C1 segment of cervical spinal cord (tissue), 14 donors: ENCODE measurements at regions not wholly inside any gene's neighbourhood (a gene's known extent, or its start where the extent isn't known, plus 50 kb on each side); places are given as distances from the start of the nearest gene placed in this dataset.
"Not testable (repeated sequence)": the region's sequence is repeated elsewhere in the genome, so short reads cannot be mapped to it uniquely, and the experiment has no call there.

Experiments
- DNase-seq, 14 donors: peaks; one replicate each; lab custom pipeline; 2025; lab: John Stamatoyannopoulos, UW

DNA sequence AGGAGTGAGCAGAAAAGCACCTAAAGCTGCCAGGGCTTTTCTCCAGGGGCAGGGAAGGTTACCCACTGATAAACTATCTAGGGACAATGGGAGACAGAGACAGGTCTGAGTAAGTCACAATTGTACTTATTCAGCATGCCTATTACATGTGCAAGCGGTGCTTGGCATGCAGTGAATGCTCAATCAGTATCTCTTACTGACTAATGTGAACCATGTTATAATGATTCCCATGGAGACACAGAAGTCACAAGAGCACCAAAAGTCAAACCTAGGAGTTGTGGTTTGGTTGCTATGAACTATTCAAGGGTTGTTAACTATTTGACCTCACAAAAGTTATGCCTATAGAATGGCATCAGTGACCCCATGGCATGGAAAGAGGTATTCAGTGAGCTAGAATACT lies 50.0 kb upstream of the RASGRP1 start:
- DNase-seq, result no peak

DNA sequence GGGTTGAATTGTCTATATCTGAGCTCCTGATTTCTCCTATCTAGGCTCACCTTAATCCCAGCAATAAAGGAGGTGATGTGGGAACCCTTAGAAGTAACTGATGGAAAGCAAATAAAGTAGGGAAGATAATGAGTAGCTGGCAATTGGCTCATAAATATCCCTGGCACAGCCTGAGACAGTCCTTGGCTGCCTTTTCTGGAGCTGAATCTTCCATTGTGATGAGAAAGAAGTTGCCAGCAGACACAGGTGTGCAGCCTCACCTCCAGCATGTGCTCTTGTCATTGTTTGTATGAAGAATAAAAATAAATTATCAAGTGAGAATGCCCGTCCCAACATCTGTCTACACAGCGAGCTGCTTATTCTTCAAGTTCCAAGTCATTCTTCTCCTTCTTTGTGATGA lies 53.2 kb upstream of the RASGRP1 start:
- peak in 1 of 14 donors; percentile 73 for DNase-seq

DNA sequence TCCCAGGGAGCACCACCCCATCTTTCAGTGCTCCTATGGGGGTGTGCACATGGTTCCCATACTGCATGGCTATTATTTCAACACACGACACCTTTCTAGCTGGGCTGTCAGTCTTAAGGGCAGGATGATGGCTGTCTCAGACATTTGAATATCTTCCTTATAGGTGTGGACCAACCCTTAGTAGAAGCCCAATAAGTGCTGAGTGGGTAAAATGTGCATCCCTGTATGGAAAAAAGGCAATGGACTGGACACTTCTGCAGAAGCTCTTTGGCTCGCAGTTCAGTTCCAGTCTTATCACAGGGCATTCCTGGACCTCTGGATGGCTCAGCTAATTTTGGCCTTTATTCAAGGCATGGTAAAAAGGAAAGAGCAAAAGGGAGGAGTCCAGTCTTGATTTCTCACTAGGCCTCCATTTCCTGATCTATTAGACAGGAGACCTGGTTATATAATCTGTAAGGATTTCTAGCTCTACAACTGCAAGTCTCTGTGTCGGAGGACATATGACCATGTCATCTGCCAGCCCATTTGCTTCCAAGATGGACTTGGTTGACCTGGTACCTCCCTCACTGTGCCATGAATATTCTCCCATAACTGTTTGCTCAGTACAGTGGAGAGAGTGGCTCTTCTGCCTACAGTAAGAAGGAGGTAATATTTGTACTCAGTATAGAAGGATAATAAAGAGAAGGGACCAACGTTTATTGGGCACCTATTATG lies 53.8 kb upstream of the RASGRP1 start:
- DNase-seq, result peak in 1 of 14 donors; percentile 85

DNA sequence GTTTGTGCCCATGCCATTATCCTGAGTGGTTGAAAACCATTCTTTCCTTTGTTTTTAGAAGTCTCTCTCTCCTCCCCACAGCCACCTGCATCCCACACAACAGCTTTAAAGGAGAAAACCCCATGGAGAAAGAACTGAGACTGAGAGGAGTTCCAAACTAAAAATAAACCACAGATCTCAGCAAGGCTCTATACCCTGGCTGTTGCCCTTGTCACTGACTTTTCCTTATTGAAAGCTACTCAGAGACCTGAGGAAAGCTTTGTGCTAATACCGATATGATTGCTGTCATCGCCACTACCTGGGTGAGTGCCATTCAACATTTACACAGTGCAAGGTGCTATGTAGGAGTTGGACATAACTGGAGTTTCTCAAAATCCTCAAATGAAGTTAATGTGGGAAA lies 55.5 kb upstream of the RASGRP1 start:
- DNase-seq, result peak in 1 of 14 donors; percentile 72

DNA sequence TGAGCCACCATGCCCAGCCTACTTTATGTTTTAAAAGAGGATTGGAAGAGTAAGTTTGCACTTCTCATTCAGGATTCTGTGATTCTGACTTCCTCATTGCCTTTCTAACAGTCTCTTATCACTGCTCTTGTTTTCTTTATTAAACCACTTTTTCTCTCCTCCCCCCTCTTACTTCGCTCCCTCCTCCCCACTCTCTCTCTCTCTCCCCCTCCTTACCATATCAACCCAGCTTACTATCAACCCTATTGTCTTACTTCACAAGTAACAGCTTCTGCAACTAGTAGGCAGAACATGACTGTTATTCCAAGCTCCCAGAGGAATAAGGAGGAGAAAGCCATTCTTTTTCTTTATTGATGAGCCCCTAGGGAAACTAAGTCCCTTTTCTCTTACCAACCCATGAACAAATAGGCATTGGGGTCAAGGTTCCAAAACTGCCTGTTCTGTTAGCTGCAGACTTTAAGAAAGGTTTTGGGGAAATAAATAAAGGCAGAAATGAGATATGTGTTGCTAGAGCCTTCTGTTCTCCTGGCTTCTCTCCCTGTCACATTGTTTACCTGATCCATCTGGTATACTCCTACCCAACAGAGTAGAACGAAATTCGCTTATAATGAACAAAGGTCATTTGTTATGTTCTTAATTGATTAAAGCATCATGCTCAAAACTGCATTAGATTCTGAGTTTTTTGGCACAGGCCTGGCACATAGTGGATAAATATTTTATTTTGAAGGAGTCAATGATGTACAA lies 56.4 kb upstream of the RASGRP1 start:
- peak in 1 of 14 donors; percentile 86 for DNase-seq

DNA sequence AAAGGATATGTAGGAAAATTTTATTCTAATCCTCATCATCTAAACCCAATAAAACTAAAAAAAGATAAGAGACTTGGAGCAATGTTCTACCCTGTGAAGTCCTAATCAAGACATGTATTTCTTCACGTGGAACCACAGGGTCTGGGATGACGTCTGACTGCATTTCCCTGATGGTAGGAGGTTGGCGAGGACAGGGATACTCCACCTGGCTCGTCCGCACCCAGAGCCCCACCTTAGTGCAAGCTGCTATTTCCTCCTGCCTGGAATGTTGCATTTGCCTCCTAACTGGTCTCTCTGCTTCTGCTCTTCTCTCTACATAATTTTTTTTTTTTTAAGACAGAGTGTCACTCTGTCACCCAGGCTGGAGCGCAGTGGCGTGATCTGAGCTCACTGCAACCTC lies 57.7 kb upstream of the RASGRP1 start:
- DNase-seq, result peak in 1 of 14 donors; percentile 30

DNA sequence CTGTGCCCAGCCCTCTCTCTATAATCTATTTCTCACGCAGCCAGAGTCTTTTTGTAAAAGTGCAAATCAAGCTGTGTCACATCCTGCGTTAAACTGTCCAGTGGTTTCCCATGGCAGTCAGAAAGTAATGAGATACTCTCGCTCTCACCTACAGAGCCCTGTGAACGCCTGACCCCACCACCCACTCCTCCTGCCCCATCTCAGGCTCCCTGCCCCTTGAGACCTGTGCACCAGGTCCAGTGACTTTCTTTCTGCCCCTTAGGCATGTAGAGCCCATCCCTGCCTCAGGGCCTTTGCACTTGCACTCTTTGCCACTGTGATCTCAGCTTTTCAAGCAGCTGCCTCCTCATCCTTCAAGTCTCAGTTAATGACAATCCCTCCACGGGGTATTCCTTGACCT lies 58.3 kb upstream of the RASGRP1 start:
- no peak for DNase-seq

DNA sequence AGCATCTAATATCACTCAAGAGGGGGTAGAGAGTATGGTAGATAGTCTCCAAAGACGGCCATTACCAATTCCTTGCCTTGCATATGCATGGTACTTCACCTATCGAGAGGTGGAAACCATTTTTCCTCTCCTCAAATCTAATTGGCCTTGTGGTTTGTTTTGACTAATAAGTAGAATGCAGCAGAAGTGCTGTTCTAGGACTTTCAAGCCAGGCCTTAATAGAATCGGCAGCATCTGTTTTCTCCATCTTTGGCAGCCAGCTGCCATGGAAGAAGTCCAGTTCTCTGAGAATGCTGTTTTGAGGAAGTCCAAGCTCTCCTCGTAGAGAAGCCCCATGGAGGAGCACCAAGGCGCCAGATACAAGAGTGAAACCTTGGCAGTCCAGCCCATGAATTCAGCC lies 59.1 kb upstream of the RASGRP1 start:
- no peak for DNase-seq

DNA sequence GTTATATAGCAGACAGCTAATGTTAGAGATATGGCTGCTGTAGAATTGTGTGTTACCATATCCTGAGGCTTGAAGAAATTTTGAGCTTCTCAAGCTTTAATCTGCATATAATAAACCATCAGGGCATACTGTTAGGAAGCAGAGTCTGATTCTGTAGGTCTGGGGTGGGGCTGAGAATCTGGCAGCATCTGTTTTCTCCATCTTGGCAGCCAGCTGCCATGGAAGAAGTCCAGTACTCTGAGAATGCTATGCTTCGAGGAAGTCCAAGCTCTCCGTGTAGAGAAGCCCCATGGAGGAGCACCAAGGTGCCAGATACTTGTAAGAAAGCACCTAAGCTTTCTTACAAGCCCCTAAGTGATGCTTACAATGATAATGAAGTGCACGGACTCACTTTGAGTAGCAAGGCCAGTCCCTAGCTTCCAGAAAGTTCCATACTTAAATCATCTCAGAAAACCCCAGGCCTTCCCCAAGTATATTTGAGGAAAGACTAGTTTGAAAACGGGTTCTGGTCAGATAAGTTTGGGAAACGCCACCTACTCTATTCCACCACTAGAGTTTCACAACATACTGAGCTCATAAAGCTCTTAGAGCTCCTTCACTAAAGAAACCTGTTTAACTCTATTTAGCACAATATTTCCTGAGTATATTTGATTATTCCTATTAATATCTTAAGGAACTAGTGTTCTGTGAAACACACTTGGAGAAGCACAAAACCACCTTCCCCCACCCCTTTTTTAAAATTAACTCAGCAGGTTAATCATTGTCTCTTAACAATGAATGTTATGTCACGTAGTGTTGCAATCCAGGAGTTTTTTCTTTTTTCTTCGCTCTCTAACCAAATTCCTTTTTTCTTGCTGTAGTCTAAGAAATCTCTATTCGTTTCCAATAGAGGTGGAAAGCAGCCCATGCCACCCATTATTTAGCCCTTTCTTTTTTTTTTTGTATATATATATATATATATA lies 59.9 kb upstream of the RASGRP1 start:
- no peak for DNase-seq

DNA sequence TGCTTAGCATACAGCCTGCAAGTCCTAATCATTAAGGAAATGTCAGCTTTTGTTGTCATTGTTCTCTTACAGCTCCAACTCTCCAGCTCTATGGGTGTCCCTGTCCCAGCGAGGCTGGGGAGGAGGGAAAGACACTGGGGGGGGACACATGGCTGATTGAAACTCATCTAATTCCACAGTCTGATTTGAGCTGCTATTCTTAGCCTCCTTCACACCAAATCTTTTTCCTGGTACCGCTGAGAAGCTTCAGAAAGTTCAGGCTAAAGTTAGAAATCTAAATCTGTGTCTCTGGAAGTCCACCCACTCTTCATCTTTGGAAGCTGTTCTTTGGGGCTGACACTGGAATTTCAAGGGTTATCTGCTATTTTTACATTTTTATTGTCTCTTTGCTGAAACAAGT lies 61.3 kb upstream of the RASGRP1 start:
- DNase-seq, result no peak

DNA sequence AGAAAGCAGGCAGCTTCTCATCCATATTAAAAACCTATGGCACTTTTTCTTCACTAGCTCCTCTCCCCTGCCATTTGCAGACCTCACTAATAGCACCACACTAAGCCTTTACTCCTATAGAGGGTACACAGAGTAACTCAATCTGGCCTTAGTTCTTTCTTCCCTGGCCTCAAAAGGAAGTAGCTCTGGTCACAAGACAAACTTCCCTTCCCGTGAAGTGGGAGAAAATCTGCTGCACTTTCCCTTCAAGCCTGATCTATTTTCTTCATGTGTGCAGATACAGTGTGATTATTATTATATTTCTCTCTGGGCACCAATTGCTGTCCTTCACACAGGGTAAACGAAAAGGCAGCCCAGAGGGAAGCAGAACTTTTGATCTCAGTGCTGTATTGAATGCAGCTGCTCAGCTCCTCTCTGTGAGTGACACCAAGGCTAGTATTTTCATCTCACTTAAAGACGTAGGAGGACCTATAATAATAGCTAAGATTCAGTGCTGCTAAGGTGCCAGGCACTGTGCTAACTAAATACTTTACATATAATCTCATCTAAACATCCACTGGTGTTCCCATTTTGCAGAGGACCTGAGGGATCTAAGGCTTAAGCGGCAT lies 61.9 kb upstream of the RASGRP1 start:
- DNase-seq, result peak in 2 of 14 donors; percentile 4 to 10

DNA sequence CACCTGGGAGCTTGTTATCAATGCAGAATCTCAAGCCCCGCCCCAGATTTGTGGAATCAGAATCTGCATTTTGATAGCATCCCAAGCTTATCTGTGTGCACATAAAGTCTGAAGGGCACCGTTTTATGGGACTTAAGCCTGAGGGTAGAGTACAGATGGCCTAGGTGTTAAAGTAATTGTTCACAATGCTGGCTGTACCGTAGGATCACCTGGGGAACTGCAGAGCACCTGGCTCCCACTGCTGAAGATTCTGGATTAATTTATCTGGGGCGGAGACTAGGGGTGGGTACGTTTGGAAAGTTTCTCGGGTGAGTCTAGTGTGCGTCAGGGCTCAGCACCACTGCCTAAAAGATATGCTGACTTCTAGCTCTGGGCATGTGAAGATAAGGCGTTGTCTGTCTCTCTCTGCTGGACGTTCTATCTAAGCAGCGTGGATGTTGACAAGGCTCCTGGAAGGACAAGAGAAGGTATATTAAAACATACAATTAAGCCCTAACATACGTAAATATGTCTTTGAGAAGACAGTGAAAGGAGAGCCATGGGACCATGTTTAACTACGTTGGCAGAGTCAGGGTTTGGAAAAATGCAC lies 63.2 kb upstream of the RASGRP1 start:
- DNase-seq, result peak in 1 of 14 donors; percentile 63

DNA sequence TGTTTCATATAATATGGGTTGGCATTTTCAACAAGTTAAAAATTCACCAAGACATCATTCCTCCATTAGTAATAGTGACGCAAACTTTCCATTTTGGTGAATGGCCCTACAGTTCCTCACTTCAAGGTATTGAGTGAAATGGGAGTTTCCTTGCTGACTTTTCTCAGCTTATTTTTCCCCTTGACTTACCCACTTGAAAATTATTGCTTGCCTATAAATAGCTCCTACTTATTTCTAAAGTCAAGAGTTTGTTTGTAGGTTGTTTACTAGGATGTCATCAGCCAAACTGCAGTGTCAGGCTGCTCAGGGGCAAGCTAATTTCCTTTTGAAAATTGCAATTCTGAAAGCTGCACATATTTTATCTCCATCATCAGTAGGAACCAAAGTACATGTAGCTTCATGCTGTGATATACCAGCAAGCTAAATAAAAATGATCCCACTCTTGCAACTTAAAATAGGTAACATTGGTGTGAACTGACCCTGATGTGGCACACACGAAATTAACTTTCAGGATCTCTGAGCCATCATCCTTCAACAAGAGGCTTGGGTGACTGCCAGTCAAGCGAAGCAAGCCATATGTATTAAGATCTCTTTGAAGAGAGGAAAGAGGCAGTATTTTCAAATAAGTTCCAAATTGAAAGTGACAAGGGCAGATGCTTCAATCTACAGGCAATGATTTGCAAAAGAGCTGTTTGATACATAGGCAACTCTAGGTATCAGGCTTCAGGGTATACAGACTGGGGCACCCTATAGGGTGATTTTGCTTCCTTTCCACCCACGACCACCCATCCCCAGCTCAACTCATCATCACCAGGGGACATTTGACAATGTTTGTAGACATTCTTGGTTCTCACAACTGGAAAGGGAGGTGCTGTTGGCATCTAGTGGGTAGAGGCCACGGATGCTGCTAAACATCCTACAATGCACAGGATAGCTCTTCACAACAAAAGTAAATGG lies 66.8 kb upstream of the RASGRP1 start:
- DNase-seq, result no peak

DNA sequence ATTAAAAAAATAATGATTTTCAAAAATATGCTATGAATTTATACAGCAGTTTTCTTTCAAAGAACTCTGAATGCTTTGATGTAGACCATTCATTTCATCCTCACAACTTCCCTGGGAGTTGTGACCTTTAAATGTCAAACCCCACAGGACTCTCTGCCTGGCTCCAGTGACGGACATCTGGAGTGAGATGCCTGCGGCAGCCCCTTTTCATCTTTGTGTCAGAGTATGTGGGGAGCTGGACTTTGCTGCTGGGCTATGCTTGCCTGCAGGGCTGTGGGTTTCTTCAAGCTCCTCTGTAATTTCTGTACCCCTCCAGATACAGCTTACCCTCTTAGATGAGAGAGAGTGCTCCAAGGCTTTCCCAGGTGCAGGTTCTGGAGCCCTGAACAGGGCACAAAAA lies 70.6 kb upstream of the RASGRP1 start:
- no peak for DNase-seq

DNA sequence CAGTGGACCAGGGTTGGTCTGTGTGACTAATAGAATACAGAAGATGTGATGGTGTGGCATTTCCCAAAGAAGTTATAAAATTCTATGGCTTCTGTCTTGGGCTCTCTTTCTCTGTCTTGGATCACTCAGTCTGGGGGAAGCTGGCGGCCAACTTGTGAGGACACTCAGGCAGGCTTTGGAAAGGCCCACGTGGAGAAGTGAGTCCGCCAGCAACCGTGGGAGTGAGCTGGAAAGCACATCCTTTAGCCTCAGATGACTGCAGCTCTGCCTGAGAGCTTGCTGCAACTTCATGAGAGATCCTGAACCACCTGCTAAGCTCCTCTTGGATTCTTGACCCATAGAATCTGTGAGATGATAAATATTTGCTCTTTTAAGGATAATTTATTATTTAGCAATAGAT lies 72.0 kb upstream of the RASGRP1 start:
- DNase-seq, result no peak

DNA sequence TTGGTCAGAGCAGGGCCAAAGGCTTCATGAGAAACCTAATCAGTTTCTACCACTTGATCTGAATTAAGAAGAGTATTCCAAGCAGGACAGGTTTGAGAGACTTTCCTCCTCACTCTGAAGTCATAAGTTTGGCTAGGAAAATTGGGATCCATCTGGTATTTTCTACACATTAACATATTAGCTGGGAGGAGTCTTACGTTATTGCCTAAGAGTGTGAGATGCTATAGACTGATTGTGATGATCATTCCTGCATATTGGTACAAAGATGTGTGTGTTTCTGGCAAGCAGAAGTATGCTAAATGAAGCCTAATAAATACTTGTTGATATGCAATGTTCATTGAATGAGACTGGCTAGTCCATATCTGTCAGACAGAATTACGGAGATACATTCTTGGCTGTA lies 73.5 kb upstream of the RASGRP1 start:
- no peak for DNase-seq

DNA sequence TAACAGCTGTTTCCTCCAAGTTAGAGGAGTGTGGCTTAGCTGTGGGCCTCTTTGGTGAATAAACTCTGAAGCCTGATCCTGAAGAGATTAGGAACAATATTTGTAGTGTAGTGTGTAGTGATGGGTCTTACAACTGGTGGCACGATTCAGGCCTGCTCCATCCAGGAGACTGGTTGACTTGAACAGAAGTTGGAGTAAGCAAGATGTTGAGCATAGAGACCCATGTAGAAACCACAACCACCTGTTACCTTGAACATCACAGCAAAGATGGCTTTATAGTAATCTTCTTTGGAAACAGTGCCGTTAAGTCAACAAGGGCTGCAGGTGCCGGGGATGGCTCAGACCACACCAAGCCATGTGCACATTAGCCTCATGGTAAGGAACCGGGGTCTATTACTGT lies 74.2 kb upstream of the RASGRP1 start:
- DNase-seq, result no peak

DNA sequence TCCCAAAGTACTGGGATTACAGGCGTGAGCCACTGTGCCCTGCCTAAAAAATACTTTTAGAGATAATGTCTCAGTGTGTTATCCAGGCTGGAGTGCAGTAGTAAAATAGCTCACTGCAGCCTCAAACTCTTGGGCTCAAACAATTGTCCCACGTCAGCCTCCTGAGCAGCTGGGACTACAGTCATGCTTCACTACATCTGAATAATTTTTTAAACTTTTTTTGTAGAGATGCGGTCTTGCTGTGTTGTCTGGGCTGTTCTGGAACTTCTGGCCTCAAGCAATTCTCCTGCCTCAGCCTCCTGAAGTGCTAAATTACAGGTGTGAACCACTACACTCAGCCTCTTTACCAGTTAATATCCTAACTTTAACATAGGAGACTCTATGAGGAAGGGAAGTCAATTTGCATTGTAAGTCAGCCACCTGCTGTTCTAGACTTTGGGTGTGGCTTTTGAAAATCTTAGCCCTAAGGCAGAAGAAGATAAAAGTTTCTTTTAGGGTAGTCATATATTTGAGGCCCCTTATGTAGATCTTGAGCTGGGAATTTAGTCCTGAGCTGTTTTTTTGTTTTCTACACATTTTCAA lies 78.2 kb upstream of the RASGRP1 start:
- no peak for DNase-seq

DNA sequence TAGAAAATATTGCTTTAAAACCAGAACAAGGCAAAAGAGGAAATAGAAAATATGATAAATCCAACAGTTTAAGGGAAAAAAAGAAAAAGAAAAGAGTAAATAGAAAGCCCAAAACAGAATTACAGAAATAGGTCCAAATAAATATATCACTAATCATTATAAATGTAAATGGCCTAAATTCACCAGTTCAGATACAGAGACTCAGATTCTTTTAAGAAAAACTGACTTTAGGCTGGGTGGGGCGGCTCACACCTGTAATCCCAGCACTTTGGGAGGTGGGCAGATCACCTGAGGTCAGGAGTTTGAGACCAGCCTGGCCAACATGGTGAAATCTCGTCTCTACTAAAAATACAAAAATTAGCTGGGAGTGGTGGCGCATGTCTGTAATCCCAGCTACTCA lies 79.7 kb upstream of the RASGRP1 start:
- not testable (repeated sequence) for DNase-seq

DNA sequence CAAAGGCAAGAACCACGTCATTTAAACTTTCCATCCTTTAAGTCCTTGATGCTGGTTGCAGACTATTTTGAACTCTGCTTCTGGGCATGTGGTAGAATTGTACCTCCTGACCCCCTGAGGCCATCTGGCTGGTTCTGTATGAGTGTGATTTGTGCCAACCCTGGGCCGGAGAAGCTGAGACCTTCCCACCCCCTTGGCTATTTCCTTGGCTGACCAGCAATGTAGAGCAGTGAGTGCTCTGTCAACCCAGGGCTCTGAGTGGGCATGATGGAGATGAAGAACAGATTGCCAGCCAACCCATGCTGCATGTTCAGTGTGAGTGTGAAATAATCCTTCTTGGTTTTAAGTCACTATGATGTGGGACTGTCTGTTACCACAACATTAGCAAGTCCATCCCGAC lies 82.1 kb upstream of the RASGRP1 start:
- peak in 2 of 14 donors; percentile 6 to 89 for DNase-seq
